ENCODE measurements at regions not wholly inside any gene's neighbourhood (a gene's known extent, or its start where the extent isn't known, plus 50 kb on each side); places are given as distances from the start of the nearest gene placed in this dataset.

- no peak overlapping the region for H3K4me3 ChIP-seq (replicated peaks in 1 of 3; ENCODE audit: insufficient read depth in 1 of 3, low read depth in 1 of 3, low read length in 3 of 3)
- no peak overlapping the region for H2AFZ ChIP-seq (ENCODE audit: low read depth, low read length)
- H3K9me3 ChIP-seq (replicated peaks; ENCODE audit: control insufficient read depth, insufficient read depth, low read length) = no peaks in the 10 kb centered on the region
- H3K4me1 ChIP-seq (ENCODE audit: control insufficient read depth, extremely low read depth, insufficient read depth, low read length) = no peaks in the 10 kb centered on the region
- H3K27me3 ChIP-seq (ENCODE audit: control insufficient read depth in 2 of 2, insufficient read depth in 2 of 2, low read length in 2 of 2) = no peaks in the 10 kb centered on the region
- DNase-seq (ENCODE audit: low read depth, low spot score) (no peak), FAIRE-seq (no peak)
- H4K20me1 ChIP-seq (replicated peaks; ENCODE audit: control insufficient read depth, extremely low read depth, insufficient read depth, low read length) = no peaks in the 10 kb centered on the region
- no peak overlapping the region for H3K27ac ChIP-seq (ENCODE audit: insufficient read depth, low read depth, low read length)
- ChIA-PET CTCF (no interaction called here), POLR2A (no interaction called here)
- no peak for TF ChIP-seq POLR2AphosphoS5 (IDR thresholded peaks at IDR 0.05; ENCODE audit: insufficient read depth, low read depth, low read length)
- no peaks in the 10 kb centered on the region for H3K36me3 ChIP-seq (ENCODE audit: control insufficient read depth in 2 of 2, extremely low read depth in 1 of 2, insufficient read depth in 2 of 2, low read length in 2 of 2)
- dilution Hi-C loops (cut with MboI; ENCODE audit: extremely low pct_ligation_motif_present, low sequenced_read_pairs) = no loop called here
- H3K79me2 ChIP-seq (ENCODE audit: control insufficient read depth, insufficient read depth, low read length) = no peaks in the 10 kb centered on the region
- BruUV-seq (replicated peaks) = no TSS peak
- no peaks in the 10 kb centered on the region for H3K9me1 ChIP-seq (replicated peaks; ENCODE audit: control insufficient read depth, extremely low read depth, insufficient read depth, low read length)
- H3K4me2 ChIP-seq (ENCODE audit: insufficient read depth, low read length) = no peak overlapping the region
- intact Hi-C loops (cut with micrococcal nuclease) = no loop called here
- no peak overlapping the region for H3K9ac ChIP-seq (replicated peaks; ENCODE audit: extremely low read depth, insufficient read depth, low read length)
These were observed 327.3 kb downstream of the FRK start for GRCh38 chr6:115733426-115733825.

DNA sequence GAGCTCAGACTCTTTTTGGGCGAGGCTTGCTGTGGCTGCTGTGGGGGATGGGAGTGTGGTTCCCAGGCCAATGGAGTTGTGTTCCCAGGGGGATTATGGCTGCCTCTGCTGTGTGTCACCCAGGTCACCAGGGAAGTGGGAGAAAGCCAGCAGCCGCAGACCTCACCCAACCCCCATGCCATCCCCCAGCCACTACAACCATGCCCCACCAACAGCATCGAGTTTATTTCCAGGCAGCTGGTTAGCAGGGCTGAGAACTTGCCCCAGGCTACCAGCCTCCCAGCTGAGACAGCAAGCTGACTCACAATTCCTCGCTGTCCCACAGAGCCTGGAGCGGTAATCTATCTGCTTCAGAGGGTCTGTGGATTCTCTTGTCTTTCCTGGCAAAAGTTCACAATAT, 331.7 kb downstream of the FRK start:
- no peak for FAIRE-seq
- no peak for DNase-seq (ENCODE audit: low read depth, low spot score)
- CTCF ChIA-PET = no interaction called here
- H4K20me1 ChIP-seq (replicated peaks; ENCODE audit: control insufficient read depth, extremely low read depth, insufficient read depth, low read length) = no peaks in the 10 kb centered on the region
- H2AFZ ChIP-seq (ENCODE audit: low read depth, low read length) = no peak overlapping the region
- dilution Hi-C loops (cut with MboI; ENCODE audit: extremely low pct_ligation_motif_present, low sequenced_read_pairs) = no loop called here
- no peaks in the 10 kb centered on the region for H3K9me1 ChIP-seq (replicated peaks; ENCODE audit: control insufficient read depth, extremely low read depth, insufficient read depth, low read length)
- no peak overlapping the region for H3K4me2 ChIP-seq (ENCODE audit: insufficient read depth, low read length)
- H3K27me3 ChIP-seq (ENCODE audit: control insufficient read depth in 2 of 2, insufficient read depth in 2 of 2, low read length in 2 of 2) = no peaks in the 10 kb centered on the region
- H3K36me3 ChIP-seq (ENCODE audit: control insufficient read depth in 2 of 2, extremely low read depth in 1 of 2, insufficient read depth in 2 of 2, low read length in 2 of 2) = no peaks in the 10 kb centered on the region
- no peaks in the 10 kb centered on the region for H3K9me3 ChIP-seq (replicated peaks; ENCODE audit: control insufficient read depth, insufficient read depth, low read length)
- no peak overlapping the region for H3K4me3 ChIP-seq (replicated peaks in 1 of 3; ENCODE audit: insufficient read depth in 1 of 3, low read depth in 1 of 3, low read length in 3 of 3)
- no peaks in the 10 kb centered on the region for H3K4me1 ChIP-seq (ENCODE audit: control insufficient read depth, extremely low read depth, insufficient read depth, low read length)
- H3K27ac ChIP-seq (ENCODE audit: insufficient read depth, low read depth, low read length) = no peak overlapping the region
- POLR2A ChIA-PET = no interaction called here
- no TSS peak for BruUV-seq (replicated peaks)
- TF ChIP-seq, protein P1, sequence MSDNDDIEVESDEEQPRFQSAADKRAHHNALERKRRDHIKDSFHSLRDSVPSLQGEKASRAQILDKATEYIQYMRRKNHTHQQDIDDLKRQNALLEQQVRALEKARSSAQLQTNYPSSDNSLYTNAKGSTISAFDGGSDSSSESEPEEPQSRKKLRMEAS (IDR thresholded peaks at IDR 0.05; ENCODE audit: insufficient read depth, insufficient read length) = no peak
- no peak for TF ChIP-seq MYC (IDR thresholded peaks at IDR 0.05; ENCODE audit: low read depth, low read length)
- TF ChIP-seq FOS (IDR thresholded peaks at IDR 0.05; ENCODE audit: borderline replicate concordance, insufficient read depth, low read length) = no peak
- no peak for TF ChIP-seq POLR2AphosphoS5 (IDR thresholded peaks at IDR 0.05; ENCODE audit: insufficient read depth, low read depth, low read length)
- TF ChIP-seq, protein P2, sequence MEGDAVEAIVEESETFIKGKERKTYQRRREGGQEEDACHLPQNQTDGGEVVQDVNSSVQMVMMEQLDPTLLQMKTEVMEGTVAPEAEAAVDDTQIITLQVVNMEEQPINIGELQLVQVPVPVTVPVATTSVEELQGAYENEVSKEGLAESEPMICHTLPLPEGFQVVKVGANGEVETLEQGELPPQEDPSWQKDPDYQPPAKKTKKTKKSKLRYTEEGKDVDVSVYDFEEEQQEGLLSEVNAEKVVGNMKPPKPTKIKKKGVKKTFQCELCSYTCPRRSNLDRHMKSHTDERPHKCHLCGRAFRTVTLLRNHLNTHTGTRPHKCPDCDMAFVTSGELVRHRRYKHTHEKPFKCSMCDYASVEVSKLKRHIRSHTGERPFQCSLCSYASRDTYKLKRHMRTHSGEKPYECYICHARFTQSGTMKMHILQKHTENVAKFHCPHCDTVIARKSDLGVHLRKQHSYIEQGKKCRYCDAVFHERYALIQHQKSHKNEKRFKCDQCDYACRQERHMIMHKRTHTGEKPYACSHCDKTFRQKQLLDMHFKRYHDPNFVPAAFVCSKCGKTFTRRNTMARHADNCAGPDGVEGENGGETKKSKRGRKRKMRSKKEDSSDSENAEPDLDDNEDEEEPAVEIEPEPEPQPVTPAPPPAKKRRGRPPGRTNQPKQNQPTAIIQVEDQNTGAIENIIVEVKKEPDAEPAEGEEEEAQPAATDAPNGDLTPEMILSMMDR (IDR thresholded peaks at IDR 0.05; ENCODE audit: extremely low read depth in 1 of 2, insufficient read depth in 1 of 2, low read depth in 1 of 2, low read length in 2 of 2) = no peak
- no peak for TF ChIP-seq JUN (IDR thresholded peaks at IDR 0.05; ENCODE audit: borderline replicate concordance, insufficient read depth, insufficient read length, low read depth)
- TF ChIP-seq POLR2A (IDR thresholded peaks at IDR 0.05; ENCODE audit: low read depth, low read length) = no peak
- TF ChIP-seq EZH2 (IDR thresholded peaks at IDR 0.05; ENCODE audit: borderline replicate concordance, low read depth, low read length, severe bottlenecking) = no peak
- TF ChIP-seq GATA2 (IDR thresholded peaks at IDR 0.05; ENCODE audit: insufficient read depth, insufficient read length, low read depth, low read length) = no peak
- intact Hi-C loops (cut with micrococcal nuclease) = no loop called here
- no peak overlapping the region for H3K9ac ChIP-seq (replicated peaks; ENCODE audit: extremely low read depth, insufficient read depth, low read length)
- H3K79me2 ChIP-seq (ENCODE audit: control insufficient read depth, insufficient read depth, low read length) = no peaks in the 10 kb centered on the region
